ENCODE measurements at regions not wholly inside any gene's neighbourhood (a gene's known extent, or its start where the extent isn't known, plus 50 kb on each side); places are given as distances from the start of the nearest gene placed in this dataset.
"Not testable (repeated sequence)": the region's sequence is repeated elsewhere in the genome, so short reads cannot be mapped to it uniquely, and the experiment has no call there.

- DNase-seq, result no peak
These were observed 821.0 kb downstream of the C4orf33 start for GRCh38 chr4:129916991-129917390.

- no peak for DNase-seq
These were observed 821.7 kb downstream of the C4orf33 start for GRCh38 chr4:129917651-129918050.

GRCh38 chr4:129926936-129927335 lies 831.0 kb downstream of the C4orf33 start:
- DNase-seq, result peak; percentile 86

GRCh38 chr4:129929052-129929451 lies 833.1 kb downstream of the C4orf33 start:
- peak; percentile 61 for DNase-seq

- DNase-seq, result no peak
These were observed 834.0 kb downstream of the C4orf33 start for GRCh38 chr4:129929984-129930383.

- DNase-seq, result no peak
These were observed 854.3 kb downstream of the C4orf33 start for GRCh38 chr4:129950217-129950616.

GRCh38 chr4:129966175-129966574 lies 870.2 kb downstream of the C4orf33 start:
- DNase-seq, result no peak

- DNase-seq, result no peak
These were observed 872.4 kb downstream of the C4orf33 start for GRCh38 chr4:129968366-129968765.

GRCh38 chr4:129968778-129969177 lies 872.8 kb downstream of the C4orf33 start:
- no peak for DNase-seq

- no peak for DNase-seq
These were observed 874.8 kb downstream of the C4orf33 start for GRCh38 chr4:129970801-129971200.

- DNase-seq, result no peak
These were observed 875.5 kb downstream of the C4orf33 start for GRCh38 chr4:129971419-129971818.

- DNase-seq, result no peak
These were observed 876.3 kb downstream of the C4orf33 start for GRCh38 chr4:129972257-129972656.

- no peak for DNase-seq
These were observed 878.8 kb downstream of the C4orf33 start for GRCh38 chr4:129974730-129975129.

GRCh38 chr4:129978315-129978714 lies 882.4 kb downstream of the C4orf33 start:
- peak; percentile 14 for DNase-seq

GRCh38 chr4:129988957-129989356 lies 893.0 kb downstream of the C4orf33 start:
- no peak for DNase-seq

- no peak for DNase-seq
These were observed 898.8 kb downstream of the C4orf33 start for GRCh38 chr4:129994715-129995114.

- no peak for DNase-seq
These were observed 902.6 kb downstream of the C4orf33 start for GRCh38 chr4:129998436-129999150.

GRCh38 chr4:129999156-129999555 lies 903.2 kb downstream of the C4orf33 start:
- no peak for DNase-seq

- no peak for DNase-seq
These were observed 912.5 kb downstream of the C4orf33 start for GRCh38 chr4:130008461-130008860.

GRCh38 chr4:130012806-130013205 lies 916.9 kb downstream of the C4orf33 start:
- DNase-seq, result not testable (repeated sequence)

GRCh38 chr4:130021706-130022105 lies 925.8 kb downstream of the C4orf33 start:
- DNase-seq, result no peak

GRCh38 chr4:130023088-130023487 lies 927.1 kb downstream of the C4orf33 start:
- no peak for DNase-seq

GRCh38 chr4:130025701-130026100 lies 929.7 kb downstream of the C4orf33 start:
- DNase-seq, result no peak

GRCh38 chr4:130026185-130026584 lies 930.2 kb downstream of the C4orf33 start:
- no peak for DNase-seq

- DNase-seq, result no peak
These were observed 932.0 kb downstream of the C4orf33 start for GRCh38 chr4:130027973-130028372.

All from OCI-M1 (cell line).